ENCODE measurements at regions not wholly inside any gene's neighbourhood (a gene's known extent, or its start where the extent isn't known, plus 50 kb on each side); places are given as distances from the start of the nearest gene placed in this dataset.
"Not testable (repeated sequence)": the region's sequence is repeated elsewhere in the genome, so short reads cannot be mapped to it uniquely, and the experiment has no call there.

DNA sequence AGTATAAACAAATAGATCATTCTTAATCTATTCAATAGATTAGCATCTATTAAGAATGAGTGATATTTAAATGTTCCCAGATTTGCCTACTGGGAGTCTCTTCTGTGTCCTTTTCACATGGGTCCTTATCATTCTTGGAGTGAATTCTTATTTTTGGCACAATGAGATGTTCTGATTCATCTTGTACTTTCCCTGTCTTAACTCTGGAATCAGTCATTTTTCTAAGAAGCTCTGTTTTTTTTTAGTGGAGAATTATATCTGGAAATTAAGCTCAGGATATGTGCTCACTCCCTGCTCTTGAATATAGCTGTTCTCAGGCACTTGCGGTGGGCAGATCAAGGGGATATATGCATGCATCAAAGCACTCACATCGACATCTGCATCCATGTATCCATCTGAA is 625.3 kb upstream of the HS3ST1 start:
- DNase-seq (ENCODE audit: low read depth): no peak

- no peak for DNase-seq (ENCODE audit: low read depth)
Observed at GRCh38 chr4:12053556-12053955, 624.9 kb upstream of the HS3ST1 start.

- no peak for DNase-seq (ENCODE audit: low read depth)
Observed at GRCh38 chr4:12050357-12050756, 621.7 kb upstream of the HS3ST1 start.

DNA sequence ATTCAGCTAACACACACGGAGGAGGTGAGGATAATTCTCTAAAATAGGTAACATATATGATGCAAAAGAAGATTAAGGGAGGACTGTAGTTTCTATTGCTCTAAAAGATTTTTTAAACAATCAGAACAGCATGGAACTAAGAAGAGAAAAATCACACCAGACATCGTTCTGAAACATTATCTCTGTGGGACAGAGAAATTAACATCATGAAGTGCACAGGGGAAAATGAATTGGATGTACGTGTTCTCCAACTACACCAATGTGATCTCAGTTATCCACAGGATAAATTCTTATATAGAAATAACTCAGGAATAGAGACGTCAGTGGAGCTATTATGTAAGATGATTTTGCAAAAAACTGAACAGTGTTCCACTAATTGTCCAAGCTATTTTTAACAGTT is 614.1 kb upstream of the HS3ST1 start:
- no peak for DNase-seq (ENCODE audit: low read depth)

DNA sequence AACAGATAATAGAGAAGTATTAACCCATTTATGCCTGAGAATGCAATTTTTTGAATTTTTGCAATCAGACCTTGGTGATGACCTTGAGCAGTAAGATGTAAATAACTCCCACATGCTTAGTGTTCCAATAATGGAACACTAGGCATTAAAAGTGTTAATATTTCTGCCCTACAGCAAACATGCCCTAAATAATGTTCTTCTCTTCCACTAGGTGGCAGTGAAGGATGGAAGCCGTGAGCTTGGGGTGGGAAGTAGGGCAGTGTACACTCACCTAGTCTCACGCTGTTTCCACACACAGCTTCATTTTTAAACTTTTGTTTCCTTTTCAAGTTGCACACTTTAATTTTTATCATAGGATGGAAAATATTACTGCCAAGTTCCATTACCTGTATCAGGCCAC is 613.1 kb upstream of the HS3ST1 start:
- no peak for DNase-seq (ENCODE audit: low read depth)

- DNase-seq (ENCODE audit: low read depth): no peak
Observed at GRCh38 chr4:12036450-12036849, 607.8 kb upstream of the HS3ST1 start.

DNA sequence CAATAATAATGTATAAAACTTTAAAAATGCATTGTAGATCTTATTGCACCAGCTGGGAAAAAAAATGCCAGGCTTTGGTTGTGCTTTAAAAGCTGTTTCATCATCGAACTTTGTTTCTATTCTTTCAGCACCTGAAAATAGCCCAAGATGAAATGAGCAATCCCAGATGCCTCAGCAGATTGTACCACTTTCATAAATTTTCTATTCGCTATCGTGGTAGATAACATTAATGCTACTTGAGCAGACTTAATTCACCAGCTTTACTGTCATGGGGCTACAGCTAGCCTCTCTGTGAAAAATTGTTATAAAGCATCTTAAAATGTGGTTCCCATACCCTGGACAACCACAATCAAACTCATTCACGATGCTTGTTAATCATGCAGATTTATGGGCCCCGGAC is 599.6 kb upstream of the HS3ST1 start:
- DNase-seq (ENCODE audit: low read depth): no peak

DNA sequence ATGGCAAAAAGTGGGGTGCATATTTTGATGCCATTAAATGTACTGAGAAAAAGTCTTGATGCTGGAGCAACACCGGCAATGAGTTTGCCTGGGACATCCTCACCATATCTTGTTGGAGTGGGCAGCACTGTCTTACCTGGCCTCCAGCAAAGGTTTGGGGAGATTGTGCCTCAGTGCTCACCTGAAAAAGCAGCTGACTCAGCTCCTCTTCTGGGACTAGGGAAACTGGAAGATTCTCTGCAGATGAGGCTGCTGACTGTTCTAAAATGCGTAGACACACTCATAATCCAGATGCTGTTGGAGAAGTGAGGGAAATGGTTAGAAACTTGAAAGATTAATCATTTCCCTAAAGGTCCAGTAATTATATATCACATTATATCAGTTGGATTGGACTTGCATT is 593.7 kb upstream of the HS3ST1 start:
- DNase-seq (ENCODE audit: low read depth): no peak

- no peak for DNase-seq (ENCODE audit: low read depth)
Observed at GRCh38 chr4:12016729-12017128, 588.0 kb upstream of the HS3ST1 start.

DNA sequence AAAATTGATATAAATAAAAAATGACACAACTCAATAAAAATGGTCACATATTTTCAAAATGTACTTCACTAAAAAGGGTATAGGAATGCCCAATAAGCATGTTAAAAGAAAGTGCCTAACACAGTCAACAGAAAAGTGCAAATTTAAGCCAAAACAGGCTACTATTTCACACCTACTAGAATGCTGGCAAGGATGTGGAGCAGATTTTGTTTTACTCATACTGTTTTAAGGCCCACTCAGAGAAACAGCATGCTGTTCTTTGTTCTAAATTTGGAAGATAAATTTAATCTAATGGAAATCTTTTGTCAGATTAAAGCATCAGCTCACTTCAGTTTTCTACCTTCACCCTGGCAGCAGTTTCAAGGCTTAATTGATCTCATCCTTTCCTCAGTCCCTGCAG is 576.8 kb upstream of the HS3ST1 start:
- DNase-seq (ENCODE audit: low read depth): no peak

DNA sequence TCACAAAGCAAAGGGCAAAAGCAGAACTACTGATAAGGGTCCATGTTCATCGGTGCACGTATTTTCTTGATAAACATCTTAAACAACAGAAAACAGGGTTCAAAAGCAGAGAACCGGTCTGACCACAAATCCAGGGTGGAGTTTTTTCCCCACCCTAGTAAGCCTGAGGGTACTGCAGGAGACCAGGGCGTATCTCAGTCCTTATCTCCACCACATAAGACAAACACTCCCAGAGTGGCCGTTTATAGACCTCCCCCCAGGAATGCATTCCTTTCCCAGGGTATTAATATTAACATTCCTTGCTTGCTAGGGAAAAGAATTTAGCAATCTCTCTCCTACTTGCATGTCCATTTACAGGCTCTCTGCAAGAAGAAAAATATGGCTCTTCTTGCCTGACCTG is 567.9 kb upstream of the HS3ST1 start:
- DNase-seq (ENCODE audit: low read depth): not testable (repeated sequence)

DNA sequence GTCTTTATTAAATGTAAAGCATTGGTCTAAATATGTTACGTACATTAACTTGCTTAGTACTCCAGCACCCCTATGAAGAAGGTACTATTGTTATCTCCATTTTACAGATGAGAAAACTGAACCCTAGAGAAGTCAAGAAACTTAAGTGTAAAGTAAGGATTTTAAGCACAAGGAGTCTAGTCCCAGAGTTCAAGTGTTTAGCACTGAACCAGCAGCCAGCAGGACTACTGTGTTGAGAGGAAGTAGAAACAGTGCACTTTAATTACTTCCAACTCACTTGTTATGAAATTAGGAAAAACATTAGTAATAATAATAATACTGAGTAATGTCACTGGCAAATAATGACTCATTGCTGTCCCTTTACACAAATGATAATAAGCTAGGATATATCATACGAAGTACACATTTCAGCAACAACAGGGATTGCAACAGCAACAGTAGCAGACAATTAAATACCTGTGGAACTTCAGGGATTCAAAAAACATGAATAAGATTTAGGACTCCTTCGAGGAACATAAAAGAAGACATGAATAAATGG is 548.1 kb upstream of the HS3ST1 start:
- DNase-seq (ENCODE audit: low read depth): no peak

DNA sequence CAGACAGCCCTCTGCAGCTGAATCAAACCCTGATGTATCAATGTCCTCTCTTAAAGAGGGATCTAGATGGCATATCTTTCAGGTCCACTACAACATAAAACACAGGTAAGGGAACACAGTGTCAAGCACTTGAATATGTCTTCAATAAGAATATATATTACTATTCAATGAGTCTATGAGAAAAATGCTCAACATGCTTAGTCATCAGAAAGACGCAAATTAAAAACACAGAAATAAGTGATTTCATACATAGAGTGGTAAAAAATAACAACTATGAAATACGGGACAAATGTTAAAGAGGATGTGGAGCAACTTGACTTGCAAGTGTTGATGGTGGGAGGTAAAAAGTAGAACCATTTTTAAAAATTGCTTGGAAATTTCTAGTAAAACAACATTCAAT is 544.6 kb upstream of the HS3ST1 start:
- no peak for DNase-seq (ENCODE audit: low read depth)

- no peak for DNase-seq (ENCODE audit: low read depth)
Observed at GRCh38 chr4:11970754-11971153, 542.1 kb upstream of the HS3ST1 start.

- DNase-seq (ENCODE audit: low read depth): no peak
Observed at GRCh38 chr4:11966782-11967181, 538.1 kb upstream of the HS3ST1 start.

DNA sequence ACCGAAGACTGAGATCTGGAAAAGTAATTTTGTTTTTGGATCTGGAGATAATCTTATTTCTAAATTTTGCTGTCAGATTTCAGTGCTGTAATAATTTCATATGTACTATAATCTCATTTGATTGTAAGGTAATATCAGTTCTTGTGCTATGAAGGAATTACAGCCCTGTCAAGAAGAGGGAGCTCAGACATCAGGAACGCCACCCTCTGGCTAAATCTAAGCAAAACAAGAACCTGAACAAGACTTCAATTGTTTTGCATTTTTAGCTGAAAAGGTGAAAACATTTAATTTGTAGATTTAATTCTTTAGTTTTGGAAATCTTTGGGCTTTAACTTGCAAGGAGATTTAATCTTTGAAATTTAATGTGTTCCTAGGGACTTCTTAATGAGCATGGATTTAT is 525.4 kb upstream of the HS3ST1 start:
- DNase-seq (ENCODE audit: low read depth): no peak

GRCh38 chr4:11949355-11949754 is 520.7 kb upstream of the HS3ST1 start:
- no peak for DNase-seq (ENCODE audit: low read depth)

DNA sequence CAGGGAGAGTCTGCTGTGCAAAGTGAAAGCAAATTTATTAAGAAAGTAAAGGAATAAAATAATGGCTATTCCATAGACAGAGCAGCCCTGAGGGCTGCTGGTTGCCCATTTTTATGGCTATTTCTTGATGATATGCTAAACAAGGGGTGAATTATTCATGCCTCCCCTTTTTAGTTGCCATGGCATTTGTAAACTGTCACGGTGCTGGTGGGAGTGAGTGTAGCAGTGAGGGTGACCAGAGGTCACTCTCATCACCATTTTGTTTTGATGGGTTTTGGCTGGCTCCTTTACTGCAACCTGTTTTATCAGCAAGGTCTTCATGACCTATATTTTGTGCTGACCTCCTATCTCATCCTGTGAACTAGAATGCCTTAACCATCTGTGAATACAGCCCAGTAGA is 518.9 kb upstream of the HS3ST1 start:
- not testable (repeated sequence) for DNase-seq (ENCODE audit: low read depth)

DNA sequence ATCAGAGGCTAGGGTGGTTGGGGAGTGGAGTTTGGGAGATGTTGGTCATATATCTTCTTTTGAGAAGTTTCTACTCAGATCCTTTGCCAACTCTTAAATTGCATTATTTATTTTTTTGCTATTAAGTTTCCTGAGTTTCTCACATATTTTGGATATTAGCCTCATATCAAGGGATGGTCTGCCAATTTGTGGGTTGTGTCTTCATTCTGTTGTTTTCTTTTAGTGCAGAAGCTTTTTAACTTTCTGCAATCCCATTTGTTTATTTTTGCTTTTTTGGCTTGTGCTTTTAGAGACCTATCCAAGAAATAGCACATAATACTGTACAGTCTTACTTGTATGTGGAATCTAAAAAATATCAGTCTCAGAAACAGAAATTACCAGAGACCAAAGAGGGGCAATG is 509.2 kb upstream of the HS3ST1 start:
- no peak for DNase-seq (ENCODE audit: low read depth)

DNA sequence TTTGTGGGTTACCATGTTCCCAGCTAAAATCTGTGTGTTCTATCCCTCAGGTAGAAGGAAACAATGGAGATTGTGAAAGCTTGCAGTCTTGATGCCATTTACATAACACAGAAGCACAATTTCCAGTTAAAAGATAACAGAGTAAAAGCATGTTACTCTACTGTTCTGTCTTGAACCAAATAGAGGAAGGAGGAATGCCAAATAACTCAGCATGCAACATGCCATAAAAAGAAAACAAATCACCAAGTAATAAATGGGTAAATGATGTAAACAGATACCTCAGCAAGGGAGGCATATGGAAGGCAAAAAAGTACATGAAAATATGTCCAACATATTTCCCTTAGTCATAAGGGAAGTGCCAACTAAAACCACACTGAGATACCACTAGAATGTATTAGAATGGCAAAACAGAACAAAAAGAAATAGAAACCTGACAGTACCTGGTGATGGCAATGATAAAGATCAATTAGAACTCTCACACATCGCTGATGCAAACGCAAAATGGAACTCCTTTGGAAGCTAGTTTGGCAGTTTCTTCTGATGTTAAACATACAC is 502.6 kb upstream of the HS3ST1 start:
- no peak for DNase-seq (ENCODE audit: low read depth)

GRCh38 chr4:11929080-11929479 is 500.4 kb upstream of the HS3ST1 start:
- DNase-seq (ENCODE audit: low read depth): no peak

GRCh38 chr4:11919316-11919715 is 490.6 kb upstream of the HS3ST1 start:
- DNase-seq (ENCODE audit: low read depth): no peak

DNA sequence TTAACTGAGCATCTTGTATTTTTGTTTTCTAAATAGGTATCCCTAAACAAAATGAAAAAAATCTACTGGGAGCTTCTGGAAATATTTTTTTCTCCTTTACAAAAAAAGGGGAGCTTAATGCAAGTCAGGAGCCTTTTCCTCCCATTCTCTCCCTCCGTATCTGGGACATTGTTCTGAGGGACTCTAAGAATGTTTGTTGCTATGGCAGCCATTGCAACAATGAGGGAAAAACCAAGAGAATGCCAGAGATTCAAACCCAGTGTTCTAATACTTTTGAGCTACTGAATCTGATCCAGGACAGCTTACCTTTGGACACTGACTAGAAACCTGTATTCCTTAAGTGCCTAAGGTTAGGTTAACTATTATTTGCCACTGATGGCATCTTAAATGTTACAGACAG is 485.7 kb upstream of the HS3ST1 start:
- DNase-seq (ENCODE audit: low read depth): no peak

GRCh38 chr4:11912886-11913285 is 484.2 kb upstream of the HS3ST1 start:
- DNase-seq (ENCODE audit: low read depth): no peak

DNA sequence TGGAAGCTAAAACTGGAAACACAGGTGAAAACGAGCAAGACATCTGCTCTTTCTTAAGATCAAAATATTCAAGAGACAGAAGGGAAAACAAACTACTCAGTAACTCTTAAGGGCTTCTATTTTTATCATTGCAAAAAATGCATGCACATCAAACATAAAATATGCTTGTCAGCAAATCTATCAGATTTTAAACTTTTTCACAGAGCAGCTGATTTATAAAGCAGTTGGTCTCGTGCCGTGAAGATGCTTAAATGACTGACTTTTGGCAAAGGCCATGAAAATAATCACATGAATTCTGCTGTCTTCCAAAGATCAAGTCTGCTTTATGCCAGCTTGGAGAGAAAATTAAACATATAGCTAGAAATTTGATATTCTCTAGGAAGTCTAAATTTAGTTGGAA is 482.1 kb upstream of the HS3ST1 start:
- no peak for DNase-seq (ENCODE audit: low read depth)
